Activated naive CD4-positive, alpha-beta T cell treated with anti-CD3 and anti-CD28 coated beads for 36 hours (primary cell): ENCODE measurements at regions not wholly inside any gene's neighbourhood (a gene's known extent, or its start where the extent isn't known, plus 50 kb on each side); places are given as distances from the start of the nearest gene placed in this dataset.
"Not testable (repeated sequence)": the region's sequence is repeated elsewhere in the genome, so short reads cannot be mapped to it uniquely, and the experiment has no call there.

Source experiments
- CTCF ChIA-PET: fragments of 350-600 bp; sonication (Branson Sonifier 250); formaldehyde crosslinking; loops from one replicate; lab custom pipeline; 2021; ENCODE audit warnings: antibody characterized with exemption; lab: Charles Lee
- DNase-seq: peaks from one replicate; pipeline ENCODE4 v3.0.0-alpha.2; 2020
- H3K27ac Mint-ChIP-seq: one replicate; pipeline ENCODE4 v1.8.0; 2021; ENCODE audit warnings: mild to moderate bottlenecking, mixed read lengths
- H3K27me3 Mint-ChIP-seq: one replicate; pipeline ENCODE4 v1.8.0; 2021; ENCODE audit warnings: low read depth, mixed read lengths
- H3K36me3 Mint-ChIP-seq: one replicate; pipeline ENCODE4 v1.8.0; 2021; ENCODE audit warnings: low read depth, mixed read lengths
- H3K4me1 Mint-ChIP-seq: one replicate; pipeline ENCODE4 v1.8.0; 2021; ENCODE audit warnings: low read depth, mixed read lengths
- H3K4me3 Mint-ChIP-seq: one replicate; pipeline ENCODE4 v1.8.0; 2021; ENCODE audit warnings: mild to moderate bottlenecking, moderate library complexity, mixed read lengths
- H3K9me3 Mint-ChIP-seq: one replicate; pipeline ENCODE4 v1.8.0; 2021; ENCODE audit warnings: mixed read lengths
- intact Hi-C: fragments of 100-400 bp; cut with micrococcal nuclease; formaldehyde crosslinking; loops from one replicate; pipeline ENCODE4 v1.15.1; 2023

- CTCF ChIA-PET, result interaction anchor here (0.6 to 1.1 kb wide), 2 partner anchors 55 to 227 kb away, joined by 3 read pairs; no protein-coding TSS in a partner anchor
- Mint-ChIP-seq H3K4me1 (no peaks in the 10 kb centered on the region), H3K27me3 (peaks cover 7% of the 10 kb centered on the region), H3K36me3 (peaks cover 2% of the 10 kb centered on the region), H3K27ac (no peak overlapping the region), H3K9me3 (peaks cover 6% of the 10 kb centered on the region), H3K4me3 (no peak overlapping the region)
- no peak for DNase-seq
- intact Hi-C loops, result no loop called here
Measured at GRCh38 chr14:105773584-105773983, 247.2 kb downstream of the TMEM121 start.

GRCh38 chr14:105774001-105774400 is 247.6 kb downstream of the TMEM121 start:
- peaks cover 9% of the 10 kb centered on the region for H3K9me3 Mint-ChIP-seq
- peaks cover 2% of the 10 kb centered on the region for H3K36me3 Mint-ChIP-seq
- intact Hi-C loops, result no loop called here
- H3K4me1 Mint-ChIP-seq, result no peaks in the 10 kb centered on the region
- no peak overlapping the region for H3K4me3 Mint-ChIP-seq
- peaks cover 7% of the 10 kb centered on the region for H3K27me3 Mint-ChIP-seq
- no peak overlapping the region for H3K27ac Mint-ChIP-seq
- CTCF ChIA-PET, result interaction anchor here (0.6 to 1.1 kb wide), 2 partner anchors 54 to 226 kb away, joined by 3 read pairs; no protein-coding TSS in a partner anchor
- no peak for DNase-seq

DNA sequence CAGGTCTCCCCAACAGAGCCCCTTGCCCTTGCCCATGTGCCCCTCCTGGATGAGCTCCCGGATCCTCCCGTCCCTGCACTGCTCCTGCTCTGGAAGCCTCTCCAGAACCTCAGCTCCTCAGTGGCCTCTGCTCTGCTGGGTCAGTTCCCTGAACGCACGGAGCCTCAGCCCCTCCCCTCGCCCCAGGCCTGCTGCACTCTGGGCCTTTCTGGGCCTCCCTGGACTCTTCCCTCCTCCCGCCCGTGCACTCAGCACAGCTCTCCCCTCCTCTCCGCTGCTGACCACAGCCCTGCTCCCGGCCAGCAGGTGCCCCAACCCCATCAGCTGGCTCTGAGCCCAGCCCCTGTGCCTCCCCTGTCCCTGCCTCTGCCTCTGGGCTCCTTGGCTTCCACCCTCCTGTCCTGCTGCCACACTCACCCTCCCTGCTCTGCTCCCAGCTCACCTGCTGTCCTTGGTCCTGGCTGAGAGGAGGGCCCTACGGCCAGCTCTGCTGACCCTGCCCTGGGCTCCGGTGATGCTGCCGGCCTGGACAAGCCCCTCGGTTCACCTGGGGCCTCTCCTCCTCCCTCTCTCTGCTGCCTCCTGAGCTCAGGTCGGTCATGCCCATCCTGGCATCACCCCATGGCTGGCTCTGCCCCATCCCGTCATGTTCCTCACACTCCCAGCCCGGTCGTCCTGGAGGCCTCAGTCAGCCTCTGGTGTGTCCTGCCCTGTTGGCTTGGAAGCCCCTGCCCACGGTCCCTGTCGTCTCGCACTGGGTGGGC is 248.4 kb downstream of the TMEM121 start:
- intact Hi-C loops, H3K4me1 Mint-ChIP-seq, H3K36me3 Mint-ChIP-seq, H3K4me3 Mint-ChIP-seq, H3K27ac Mint-ChIP-seq, H3K27me3 Mint-ChIP-seq, CTCF ChIA-PET, DNase-seq: not testable (repeated sequence)
- H3K9me3 Mint-ChIP-seq, result peaks cover 14% of the 10 kb centered on the region

DNA sequence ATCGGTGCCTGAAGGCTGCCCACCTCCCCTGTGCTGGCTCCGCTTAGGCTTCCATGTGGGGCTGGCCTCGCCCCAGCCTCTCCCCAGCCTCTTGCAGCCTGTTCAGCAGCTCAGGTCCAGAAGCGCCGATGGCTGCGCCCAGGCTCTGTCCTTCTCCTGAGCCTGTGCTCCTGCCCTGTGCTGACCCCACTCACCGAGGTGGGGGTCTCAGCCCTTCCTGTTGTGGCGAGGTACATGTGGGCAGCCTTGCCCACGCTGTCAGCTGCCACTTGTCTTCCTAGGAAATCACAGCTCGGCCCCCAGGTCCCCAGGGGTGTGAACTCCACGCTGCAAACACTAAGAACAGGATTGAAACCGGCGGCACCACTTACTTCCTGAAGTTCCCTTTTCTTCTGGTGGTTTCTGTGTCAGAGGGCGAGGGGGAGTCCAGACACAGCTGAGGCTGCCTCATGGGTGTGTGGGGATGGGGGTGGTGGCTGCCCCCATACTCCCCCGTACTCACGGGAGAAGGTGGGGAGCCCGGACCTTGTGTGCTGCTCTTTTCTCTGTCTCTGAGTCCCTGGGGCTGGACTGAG is 249.1 kb downstream of the TMEM121 start:
- H3K27me3 Mint-ChIP-seq, H3K27ac Mint-ChIP-seq, H3K4me3 Mint-ChIP-seq, H3K36me3 Mint-ChIP-seq, H3K4me1 Mint-ChIP-seq, intact Hi-C loops, DNase-seq, CTCF ChIA-PET: not testable (repeated sequence)
- peaks cover 16% of the 10 kb centered on the region for H3K9me3 Mint-ChIP-seq

GRCh38 chr14:105776112-105776511 is 249.7 kb downstream of the TMEM121 start:
- H3K27ac Mint-ChIP-seq, CTCF ChIA-PET, DNase-seq, H3K36me3 Mint-ChIP-seq, intact Hi-C loops, H3K4me3 Mint-ChIP-seq, H3K27me3 Mint-ChIP-seq, H3K4me1 Mint-ChIP-seq: not testable (repeated sequence)
- H3K9me3 Mint-ChIP-seq, result peaks cover 17% of the 10 kb centered on the region

DNA sequence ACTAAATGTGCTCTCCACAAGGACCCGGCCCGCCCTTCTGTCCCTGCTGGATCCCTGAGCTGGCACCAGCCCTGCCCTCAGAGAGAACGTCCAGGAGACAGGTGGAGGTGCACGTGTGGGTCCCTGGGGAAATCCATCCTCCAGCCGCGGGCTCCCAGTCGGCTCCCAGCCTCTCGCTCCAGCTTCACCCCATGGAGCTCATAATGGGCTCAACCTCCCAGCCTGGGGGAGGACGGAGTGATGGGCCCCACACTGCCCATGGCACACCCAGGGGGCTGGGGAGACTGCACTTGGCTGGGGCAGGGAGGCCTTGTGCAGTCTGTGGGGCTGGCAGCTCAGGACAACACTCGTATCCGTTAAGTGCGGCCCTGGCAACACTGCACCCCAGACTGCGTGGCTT is 250.5 kb downstream of the TMEM121 start:
- H3K4me3 Mint-ChIP-seq, result no peak overlapping the region
- H3K36me3 Mint-ChIP-seq, result peaks cover 2% of the 10 kb centered on the region
- peaks cover 18% of the 10 kb centered on the region for H3K9me3 Mint-ChIP-seq
- H3K27me3 Mint-ChIP-seq, result peaks cover 7% of the 10 kb centered on the region
- H3K4me1 Mint-ChIP-seq, result no peaks in the 10 kb centered on the region
- no peak overlapping the region for H3K27ac Mint-ChIP-seq
- intact Hi-C loops, result no loop called here
- CTCF ChIA-PET, result no interaction called here
- DNase-seq, result no peak

- no peak for DNase-seq
- Mint-ChIP-seq H3K27ac (no peak overlapping the region), H3K4me3 (no peak overlapping the region), H3K4me1 (no peaks in the 10 kb centered on the region), H3K36me3 (no peaks in the 10 kb centered on the region), H3K27me3 (peaks cover 14% of the 10 kb centered on the region), H3K9me3 (peaks cover 12% of the 10 kb centered on the region)
- intact Hi-C loops, result no loop called here
- CTCF ChIA-PET, result no interaction called here
Measured at GRCh38 chr14:105783707-105784106, 257.3 kb downstream of the TMEM121 start.

DNA sequence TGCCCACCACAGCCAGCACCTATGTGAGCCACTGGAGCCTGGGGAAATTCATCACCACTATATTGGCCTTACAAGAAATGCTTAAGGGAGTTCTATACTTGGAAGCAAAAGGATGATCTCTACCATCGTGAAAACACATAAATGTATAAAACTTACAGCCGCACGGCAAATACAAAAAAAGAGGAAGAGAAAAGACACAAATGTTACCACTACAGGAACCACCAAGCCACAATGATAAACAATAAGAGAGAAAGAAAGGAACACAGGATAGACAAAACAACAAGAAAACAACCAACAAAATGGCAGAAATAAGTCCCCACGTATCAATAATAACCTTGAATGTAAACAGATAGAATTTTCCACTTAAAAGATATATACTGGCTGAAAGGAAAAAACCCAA is 267.5 kb downstream of the TMEM121 start:
- DNase-seq, result no peak
- Mint-ChIP-seq H3K9me3 (no peaks in the 10 kb centered on the region), H3K36me3 (no peaks in the 10 kb centered on the region), H3K4me1 (no peaks in the 10 kb centered on the region), H3K4me3 (no peak overlapping the region), H3K27ac (no peak overlapping the region), H3K27me3 (peaks cover 32% of the 10 kb centered on the region)
- CTCF ChIA-PET, result no interaction called here
- intact Hi-C loops, result no loop called here

DNA sequence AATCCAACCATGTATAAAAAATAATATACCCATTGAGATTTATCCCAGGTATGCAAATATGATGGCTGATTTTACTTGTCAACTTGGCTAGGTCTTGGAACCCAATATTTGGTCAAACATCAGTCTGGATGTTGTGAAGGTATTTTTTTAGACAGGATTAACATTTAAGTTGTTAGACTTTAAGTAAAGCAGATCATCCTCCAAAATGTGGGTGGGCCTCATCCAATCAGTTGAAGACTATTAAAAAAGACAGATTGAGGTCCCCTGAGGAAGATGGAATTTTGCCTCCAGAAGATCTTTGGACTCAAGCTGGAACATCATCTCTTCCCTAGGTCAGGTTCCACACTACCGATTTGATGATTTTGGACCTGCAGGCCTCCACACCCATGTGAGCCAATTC is 271.2 kb downstream of the TMEM121 start:
- CTCF ChIA-PET, result interaction anchor here (0.6 kb wide), 1 partner anchor 481 kb away, joined by 4 read pairs; no protein-coding TSS in a partner anchor
- H3K4me3 Mint-ChIP-seq, result no peak overlapping the region
- intact Hi-C loops, result no loop called here
- no peak for DNase-seq
- peaks cover 3% of the 10 kb centered on the region for H3K9me3 Mint-ChIP-seq
- peaks cover 20% of the 10 kb centered on the region for H3K27me3 Mint-ChIP-seq
- H3K36me3 Mint-ChIP-seq, result no peaks in the 10 kb centered on the region
- no peak overlapping the region for H3K27ac Mint-ChIP-seq
- no peaks in the 10 kb centered on the region for H3K4me1 Mint-ChIP-seq

DNA sequence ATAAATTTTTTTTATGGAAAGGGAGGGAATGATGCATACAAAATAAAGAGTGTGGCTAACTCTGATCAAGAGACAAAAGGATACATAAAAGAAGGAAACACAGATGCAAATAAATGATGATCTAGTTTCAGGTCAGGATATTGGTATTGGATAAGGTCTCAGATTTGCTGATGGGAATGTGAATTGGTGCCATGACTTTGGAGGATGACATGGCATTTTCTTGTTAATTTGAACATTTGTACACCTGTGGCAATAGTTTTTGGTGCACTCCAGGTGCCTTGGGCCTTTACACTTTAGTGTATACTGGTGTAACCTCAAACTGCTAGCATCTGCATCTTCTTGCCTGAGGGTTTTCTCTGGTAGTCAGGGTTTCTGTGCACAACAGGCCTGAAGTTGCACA is 279.3 kb downstream of the TMEM121 start:
- Mint-ChIP-seq H3K36me3 (no peaks in the 10 kb centered on the region), H3K27me3 (peaks cover 3% of the 10 kb centered on the region), H3K9me3 (peaks cover 11% of the 10 kb centered on the region), H3K27ac (no peak overlapping the region), H3K4me3 (no peak overlapping the region), H3K4me1 (no peaks in the 10 kb centered on the region)
- intact Hi-C loops, result no loop called here
- DNase-seq, result no peak
- CTCF ChIA-PET, result no interaction called here

DNA sequence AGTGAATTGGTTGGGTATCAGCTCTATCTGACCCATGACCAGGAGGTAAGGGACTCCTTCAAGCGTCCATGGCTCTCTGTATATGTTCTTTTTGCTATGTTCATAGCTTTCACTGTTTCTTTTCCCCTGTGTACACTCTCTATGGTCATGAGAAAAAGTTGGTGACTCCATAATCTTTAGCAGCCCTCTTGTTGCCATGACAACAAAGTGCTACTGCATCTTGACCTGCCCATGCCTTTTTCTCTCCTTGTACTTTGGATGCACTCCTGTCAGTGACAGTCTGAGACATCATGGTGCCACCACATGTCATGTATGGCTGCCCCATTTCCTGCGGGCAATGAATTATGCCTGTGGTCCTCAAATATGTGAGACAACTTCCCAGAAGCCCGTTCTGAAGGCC is 280.2 kb downstream of the TMEM121 start:
- intact Hi-C loops, result no loop called here
- H3K36me3 Mint-ChIP-seq, result no peaks in the 10 kb centered on the region
- CTCF ChIA-PET, result no interaction called here
- H3K4me1 Mint-ChIP-seq, result no peaks in the 10 kb centered on the region
- H3K27me3 Mint-ChIP-seq, result peaks cover 6% of the 10 kb centered on the region
- peaks cover 11% of the 10 kb centered on the region for H3K9me3 Mint-ChIP-seq
- DNase-seq, result no peak
- H3K27ac Mint-ChIP-seq, result no peak overlapping the region
- no peak overlapping the region for H3K4me3 Mint-ChIP-seq

DNA sequence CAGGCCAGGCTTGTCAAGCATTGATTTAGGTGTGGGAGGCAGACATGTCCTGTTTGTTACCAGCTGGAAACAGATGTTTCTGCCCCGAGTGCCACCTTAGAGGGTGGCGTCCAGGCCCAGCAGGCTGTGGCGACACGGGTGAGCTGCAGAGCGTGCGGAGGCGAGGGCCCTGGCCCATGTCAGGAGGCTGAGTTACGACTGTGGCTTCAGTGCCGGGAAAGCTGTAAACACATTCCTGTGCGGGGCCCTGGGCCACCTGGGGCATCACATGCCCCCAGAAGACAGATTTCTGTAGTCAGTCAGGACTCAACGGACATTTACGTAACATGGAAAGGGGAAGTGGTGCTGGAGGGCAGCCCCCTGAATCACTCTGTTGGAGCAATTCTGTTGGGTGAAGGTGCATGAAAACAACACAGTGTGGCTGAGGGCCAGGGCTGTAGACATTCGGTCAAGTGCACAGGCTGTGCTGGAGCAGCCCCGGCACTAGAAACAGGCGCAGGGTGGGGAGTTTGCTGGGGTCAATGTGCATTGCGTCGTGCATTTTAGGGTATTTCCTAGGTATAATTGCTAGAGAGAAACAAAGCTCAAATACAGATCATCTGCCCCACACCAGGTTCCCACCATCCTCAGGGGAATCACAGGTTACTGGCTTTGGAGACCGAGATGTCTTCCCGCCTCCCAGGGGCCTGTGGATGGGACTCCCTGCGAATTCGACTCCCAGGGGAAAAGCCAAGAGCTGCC is 291.8 kb downstream of the TMEM121 start:
- Mint-ChIP-seq H3K27me3 (peaks cover 40% of the 10 kb centered on the region), H3K36me3 (no peaks in the 10 kb centered on the region), H3K4me3 (no peak overlapping the region), H3K9me3 (peaks cover 3% of the 10 kb centered on the region), H3K27ac (no peak overlapping the region), H3K4me1 (no peaks in the 10 kb centered on the region)
- intact Hi-C loops, result no loop called here
- DNase-seq, result no peak
- CTCF ChIA-PET, result no interaction called here

- H3K4me3 Mint-ChIP-seq, result no peak overlapping the region
- H3K27ac Mint-ChIP-seq, result no peak overlapping the region
- H3K27me3 Mint-ChIP-seq, result peaks cover 41% of the 10 kb centered on the region
- H3K36me3 Mint-ChIP-seq, result no peaks in the 10 kb centered on the region
- no peaks in the 10 kb centered on the region for H3K4me1 Mint-ChIP-seq
- H3K9me3 Mint-ChIP-seq, result peaks cover 3% of the 10 kb centered on the region
- DNase-seq, result no peak
- intact Hi-C loops, result no loop called here
- CTCF ChIA-PET, result no interaction called here
Measured at GRCh38 chr14:105818712-105819005, 292.3 kb downstream of the TMEM121 start.
